IMR-90 (cell line): ENCODE measurements at regions not wholly inside any gene's neighbourhood (a gene's known extent, or its start where the extent isn't known, plus 50 kb on each side); places are given as distances from the start of the nearest gene placed in this dataset.

ENCODE experiments used
- ATAC-seq: fragments of 200-7000 bp; cut with Tn5 transposase; 2 replicates; pipeline ENCODE4 v1.9.1; 2020; ENCODE audit warnings: low read depth, mild to moderate bottlenecking, moderate library complexity
- BruUV-seq: library from RNA; stranded (reverse); fragments of 400-500 nt; replicated peaks from 2 replicates; lab custom pipeline; 2021; lab: Mats Ljungman, UMichigan
- CTCF ChIA-PET: fragments of 300-600 bp; formaldehyde crosslinking; extraction: SDS; loops from one replicate; lab custom pipeline; 2021; ENCODE audit warnings: antibody characterized with exemption; lab: Yijun Ruan, JAX
- POLR2A ChIA-PET: fragments of 300-600 bp; sonication (Branson Sonifier 250); formaldehyde crosslinking; loops from one replicate; lab custom pipeline; 2022; ENCODE audit warnings: antibody characterized with exemption; ENCODE audit not compliant: unreplicated experiment; lab: Charles Lee
- DNase-seq: peaks from one replicate; pipeline ENCODE4 v3.0.0; 2013
- H2AFZ ChIP-seq: replicated peaks from 2 replicates; pipeline ENCODE3; 2013; ENCODE audit warnings: low read length, mild to moderate bottlenecking; ENCODE audit not compliant: poor library complexity
- H2AK5ac ChIP-seq: 2 replicates; pipeline ENCODE4 v1.6.1; 2013; ENCODE audit warnings: low read depth, low read length, inconsistent platforms
- H2AK9ac ChIP-seq: replicated peaks from 2 replicates; pipeline ENCODE3; 2013; ENCODE audit warnings: mild to moderate bottlenecking, low read depth, low read length, moderate library complexity; ENCODE audit not compliant: poor library complexity
- H2BK120ac ChIP-seq: 2 replicates; pipeline ENCODE4 v1.6.1; 2013; ENCODE audit warnings: low read depth, low read length, inconsistent platforms
- H2BK15ac ChIP-seq: 3 replicates; pipeline ENCODE4 v1.6.1; 2013; ENCODE audit warnings: low read depth, low read length, inconsistent platforms
- H2BK20ac ChIP-seq: 2 replicates; pipeline ENCODE4 v1.6.1; 2013; ENCODE audit warnings: low read depth, mild to moderate bottlenecking, inconsistent platforms, low read length, moderate library complexity
- H2BK5ac ChIP-seq: 2 replicates; pipeline ENCODE4 v1.6.1; 2013; ENCODE audit warnings: mild to moderate bottlenecking, low read depth, low read length, inconsistent platforms; ENCODE audit not compliant: poor library complexity, severe bottlenecking
- H3K14ac ChIP-seq: replicated peaks from 2 replicates; pipeline ENCODE4 v1.6.1; 2013; ENCODE audit warnings: low read depth, low read length, inconsistent platforms
- H3K18ac ChIP-seq: 2 replicates; pipeline ENCODE4 v1.6.1; 2013; ENCODE audit warnings: low read depth, low read length, control low read depth
- H3K23ac ChIP-seq: 2 replicates; pipeline ENCODE4 v1.6.1; 2013; ENCODE audit warnings: low read depth, low read length, inconsistent platforms
- H3K27ac ChIP-seq: 2 replicates; pipeline ENCODE4 v1.5.1; 2013; ENCODE audit warnings: mild to moderate bottlenecking, control low read depth, low read length; ENCODE audit not compliant: insufficient read depth
- H3K27me3 ChIP-seq: 2 replicates; pipeline ENCODE4 v1.6.1; 2013; ENCODE audit warnings: low read length; ENCODE audit not compliant: control insufficient read depth, insufficient read depth
- H3K36me3 ChIP-seq: 2 replicates; pipeline ENCODE4 v1.6.1; 2013; ENCODE audit warnings: low read length, mixed read lengths; ENCODE audit not compliant: control insufficient read depth, insufficient read depth
- H3K4ac ChIP-seq: 2 replicates; pipeline ENCODE4 v1.6.1; 2013; ENCODE audit warnings: low read depth, low read length, inconsistent platforms
- H3K4me1 ChIP-seq: 2 replicates; pipeline ENCODE4 v1.6.1; 2013; ENCODE audit warnings: low read length, mixed read lengths; ENCODE audit not compliant: control insufficient read depth, insufficient read depth
- H3K4me2 ChIP-seq: 2 replicates; pipeline ENCODE4 v1.6.1; 2013; ENCODE audit warnings: low read depth, mild to moderate bottlenecking, control low read depth, low read length, moderate library complexity
- H3K4me3 ChIP-seq: 2 replicates; pipeline ENCODE4 v1.5.1; 2013; ENCODE audit warnings: low read depth, mild to moderate bottlenecking, control low read depth, low read length, moderate library complexity; ENCODE audit not compliant: insufficient read depth
- H3K56ac ChIP-seq: 2 replicates; pipeline ENCODE4 v1.6.1; 2013; ENCODE audit warnings: low read length, inconsistent platforms; ENCODE audit not compliant: insufficient read depth; ENCODE audit errors: extremely low read depth
- H3K79me1 ChIP-seq, 2 experiments: 2 replicates each; pipeline ENCODE4 v1.6.1; 2013; ENCODE audit warnings: low read length in 2 of 2, inconsistent platforms in 1 of 2, low read depth in 1 of 2
- H3K9ac ChIP-seq: 2 replicates; pipeline ENCODE4 v1.6.1; 2013; ENCODE audit warnings: low read depth, low read length, control low read depth
- H3K9me1 ChIP-seq: 2 replicates; pipeline ENCODE4 v1.6.1; 2013; ENCODE audit warnings: low read length, inconsistent platforms; ENCODE audit not compliant: insufficient read depth
- H3K9me3 ChIP-seq: 2 replicates; pipeline ENCODE4 v1.6.1; 2013; ENCODE audit warnings: low read length; ENCODE audit not compliant: control insufficient read depth, insufficient read depth
- H4K20me1 ChIP-seq: 2 replicates; pipeline ENCODE4 v1.6.1; 2013; ENCODE audit warnings: low read length, inconsistent platforms; ENCODE audit not compliant: insufficient read depth
- H4K5ac ChIP-seq: 2 replicates; pipeline ENCODE4 v1.6.1; 2013; ENCODE audit warnings: mild to moderate bottlenecking, low read depth, low read length, control low read depth
- H4K8ac ChIP-seq, 2 experiments: 2 replicates each; pipeline ENCODE4 v1.6.1; 2013; ENCODE audit warnings: low read depth in 2 of 2, low read length in 2 of 2, control low read depth in 1 of 2, inconsistent platforms in 1 of 2
- H4K91ac ChIP-seq: 2 replicates; pipeline ENCODE4 v1.6.1; 2013; ENCODE audit warnings: low read depth, low read length, inconsistent platforms; ENCODE audit not compliant: insufficient read depth
- MAFK ChIP-seq: IDR thresholded peaks from 2 replicates; pipeline ENCODE4 v1.6.1; 2012; ENCODE audit warnings: low read depth, low read length, improper control_type of control experiment
- MXI1 ChIP-seq: IDR thresholded peaks from 2 replicates; pipeline ENCODE4 v1.6.1; 2012; ENCODE audit warnings: low read depth, mild to moderate bottlenecking, low read length, moderate library complexity, borderline replicate concordance
- NFE2L2 ChIP-seq: fragments of 150-350 bp; IDR thresholded peaks from 2 replicates; pipeline ENCODE4 v1.6.1; 2016; ENCODE audit warnings: low read depth, mild to moderate bottlenecking, low read length
- RCOR1 ChIP-seq: IDR thresholded peaks from 2 replicates; pipeline ENCODE4 v1.6.1; 2012; ENCODE audit warnings: mild to moderate bottlenecking, low read length, improper control_type of control experiment; ENCODE audit not compliant: insufficient replicate concordance
- WGBS, 2 experiments: methylation state at CpG; one replicate each; pipeline versions ENCODE4 v1.1.5 to v1.1.7; 2013; ENCODE audit warnings: missing lambda C conversion rate in 2 of 2; ENCODE audit not compliant: insufficient read length in 1 of 2; ENCODE audit errors: extremely low coverage in 2 of 2; 5-methylcytosine and 5-hydroxymethylcytosine counted together
- dilution Hi-C: fragments of 300-500 bp; cut with HindIII; formaldehyde crosslinking; loops from one replicate; pipeline ENCODE4 v1.14.3; 2018; ENCODE audit warnings: low sequenced_read_pairs; ENCODE audit not compliant: unreplicated experiment
- in situ Hi-C: fragments of 300-500 bp; cut with MboI; formaldehyde crosslinking; loops from 3 replicates; pipeline ENCODE4 v1.14.3; 2019; ENCODE audit warnings: low sequenced_read_pairs, inconsistent platforms, mixed read lengths
- intact Hi-C: fragments of 100-400 bp; cut with micrococcal nuclease; formaldehyde crosslinking; loops from 2 replicates; pipeline ENCODE4 v1.10.0; 2022

- dilution Hi-C loops (no loop called here), in situ Hi-C loops (no loop called here), intact Hi-C loops (no loop called here)
- Histone ChIP-seq H2AK9ac (no peak overlapping the region), H3K14ac (no peak overlapping the region), H4K5ac (no peak overlapping the region), H2BK20ac (no peak overlapping the region), H2BK5ac (no peak overlapping the region), H3K27me3 (no peaks in the 10 kb centered on the region), H3K4ac (no peak overlapping the region), H3K79me1 (no peaks in the 10 kb centered on the region), H3K4me1 (no peaks in the 10 kb centered on the region), H3K36me3 (no peaks in the 10 kb centered on the region), H3K9me1 (no peaks in the 10 kb centered on the region), H3K4me3 (no peak overlapping the region), H4K8ac (no peak overlapping the region), H3K9me3 (peaks cover 2% of the 10 kb centered on the region; the same call in 1 of the 2 replicates), H4K20me1 (no peaks in the 10 kb centered on the region), H3K27ac (no peak overlapping the region), H3K18ac (no peak overlapping the region), H2BK120ac (no peak overlapping the region), H4K91ac (no peak overlapping the region), H3K9ac (no peak overlapping the region), H3K4me2 (no peak overlapping the region), H3K23ac (no peak overlapping the region), H3K56ac (no peak overlapping the region), H2AFZ (no peak overlapping the region), H2AK5ac (no peak overlapping the region), H2BK15ac (no peak overlapping the region)
- WGBS, 2 experiments, result 29% methylated on average over 1 of the region's 4 CpGs; no CpG with 5 or more reads in 1 of the 2 experiments
- TF ChIP-seq NFE2L2 (no peak), MXI1 (no peak), RCOR1 (no peak), MAFK (no peak)
- CTCF ChIA-PET, result interaction anchor here (1.6 kb wide), 1 partner anchor 44 kb away, joined by 3 read pairs; no protein-coding TSS in a partner anchor
- no TSS peak for BruUV-seq
- DNase-seq (no peak), ATAC-seq (no peak)
- POLR2A ChIA-PET, result no interaction called here
Observed at GRCh38 chr2:53467467-53468180, 300.0 kb upstream of the CHAC2 start.
